OCI-M1 (cell line): ENCODE measurements at regions not wholly inside any gene's neighbourhood (a gene's known extent, or its start where the extent isn't known, plus 50 kb on each side); places are given as distances from the start of the nearest gene placed in this dataset.

ENCODE experiments used
- DNase-seq: peaks from one replicate; lab custom pipeline; 2025; lab: John Stamatoyannopoulos, UW

DNA sequence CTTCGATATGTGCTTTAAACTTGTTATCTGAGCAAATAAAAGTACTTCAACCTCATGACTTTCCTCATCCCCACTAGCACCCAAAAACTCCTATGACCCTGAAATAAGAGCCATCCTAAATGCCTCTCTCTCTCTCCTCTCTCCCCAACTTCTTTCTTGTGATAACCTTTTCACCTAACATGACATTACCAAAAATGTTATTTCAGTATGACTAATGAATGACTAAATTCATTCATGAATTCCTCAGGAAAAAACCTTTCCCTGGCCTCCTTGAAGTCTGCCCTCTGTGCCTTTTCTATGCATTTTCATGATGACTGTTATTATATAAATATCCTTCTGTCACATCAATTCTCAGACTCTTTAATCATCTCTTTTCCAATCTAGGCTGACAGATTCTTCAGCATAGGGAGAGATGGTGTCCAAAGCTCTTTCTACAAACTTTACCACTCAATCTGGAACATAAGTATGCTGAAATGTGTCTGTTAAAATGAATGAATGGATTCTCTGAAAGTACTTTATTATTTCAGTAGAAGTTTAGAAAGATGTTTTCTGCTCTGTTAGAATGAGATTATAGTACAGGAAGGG is 114.3 kb upstream of the GGTLC1 start:
- DNase-seq = no peak

GRCh38 chr20:24102290-24102689 is 113.7 kb upstream of the GGTLC1 start:
- peak; percentile 20 for DNase-seq

- peak; percentile 64 for DNase-seq
These were observed 111.9 kb upstream of the GGTLC1 start for GRCh38 chr20:24100370-24101011.

- no peak for DNase-seq
These were observed 110.3 kb upstream of the GGTLC1 start for GRCh38 chr20:24098886-24099285.

DNA sequence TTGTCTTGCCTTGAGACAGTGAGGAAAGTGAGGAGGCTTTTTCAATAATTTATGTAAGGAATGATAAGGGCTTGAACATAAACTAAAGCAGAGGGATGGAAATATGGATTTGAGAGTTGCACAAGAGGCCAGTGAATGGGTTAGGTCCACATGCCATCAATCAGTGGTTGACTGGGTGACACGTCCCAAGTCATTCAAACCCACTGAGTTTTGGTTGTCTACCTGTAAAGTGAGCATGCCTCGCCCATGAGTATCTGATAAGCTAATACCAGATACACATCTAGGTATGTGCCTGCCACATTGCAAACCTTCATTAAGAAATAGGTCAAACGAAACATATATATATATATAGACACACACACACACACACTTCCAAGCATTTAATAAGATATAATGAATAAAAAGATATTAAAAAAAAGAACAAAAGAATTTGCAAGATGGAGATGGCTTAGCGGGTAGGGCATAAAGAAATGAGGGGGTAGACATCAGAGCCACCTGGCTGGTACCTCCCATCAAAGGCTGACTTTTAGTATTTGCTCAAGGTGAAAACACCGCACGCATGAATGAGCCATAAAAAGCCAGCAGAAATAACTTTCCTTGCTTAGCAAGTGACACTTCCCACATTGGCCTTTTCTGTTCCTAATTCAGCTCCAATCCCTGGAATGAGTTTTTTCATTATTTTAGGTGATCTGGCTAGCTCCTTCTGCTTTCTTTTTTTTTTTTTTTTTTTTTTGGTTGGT is 109.1 kb upstream of the GGTLC1 start:
- no peak for DNase-seq

- DNase-seq = no peak
These were observed 108.4 kb upstream of the GGTLC1 start for GRCh38 chr20:24096864-24097450.

DNA sequence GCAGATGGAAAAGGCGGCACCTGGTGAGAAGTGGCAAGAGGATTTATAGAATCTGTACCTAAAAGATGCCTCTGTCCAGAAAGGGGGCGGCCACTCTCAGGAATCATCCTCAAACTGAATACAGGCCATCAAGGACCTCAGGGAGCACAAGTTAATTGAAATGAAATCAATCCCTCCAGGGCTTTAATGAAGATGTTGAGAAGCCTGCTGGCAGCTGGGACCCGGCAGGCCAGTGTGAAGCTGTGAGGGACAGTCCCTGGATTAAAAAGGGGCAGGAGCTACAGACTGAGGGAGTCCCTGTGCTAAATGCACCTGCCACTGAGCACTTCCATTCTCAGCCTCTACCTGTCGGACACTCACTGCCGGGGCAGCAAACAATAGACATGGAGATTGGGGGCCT is 107.7 kb upstream of the GGTLC1 start:
- no peak for DNase-seq

- DNase-seq = no peak
These were observed 107.2 kb upstream of the GGTLC1 start for GRCh38 chr20:24095756-24096155.

DNA sequence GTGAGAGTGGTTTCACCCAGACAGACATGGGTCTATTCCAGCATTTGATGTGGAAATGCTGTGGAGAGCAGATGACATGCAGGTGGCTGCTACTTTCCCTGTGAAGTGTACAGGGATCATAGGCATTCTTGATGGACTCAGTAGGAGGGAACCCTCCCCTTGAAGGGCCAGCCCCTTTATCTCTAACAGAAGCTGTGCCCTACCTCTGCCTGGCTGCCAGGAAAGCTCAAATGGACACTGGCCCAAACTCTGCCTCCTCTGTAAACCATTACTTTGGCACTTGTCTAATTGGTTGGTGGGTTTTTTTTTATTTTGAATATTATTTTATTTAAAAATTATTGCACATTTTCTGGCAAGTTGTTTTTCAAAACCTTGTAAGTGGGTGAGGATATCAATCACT is 106.7 kb upstream of the GGTLC1 start:
- no peak for DNase-seq

- no peak for DNase-seq
These were observed 101.0 kb upstream of the GGTLC1 start for GRCh38 chr20:24089576-24089975.

DNA sequence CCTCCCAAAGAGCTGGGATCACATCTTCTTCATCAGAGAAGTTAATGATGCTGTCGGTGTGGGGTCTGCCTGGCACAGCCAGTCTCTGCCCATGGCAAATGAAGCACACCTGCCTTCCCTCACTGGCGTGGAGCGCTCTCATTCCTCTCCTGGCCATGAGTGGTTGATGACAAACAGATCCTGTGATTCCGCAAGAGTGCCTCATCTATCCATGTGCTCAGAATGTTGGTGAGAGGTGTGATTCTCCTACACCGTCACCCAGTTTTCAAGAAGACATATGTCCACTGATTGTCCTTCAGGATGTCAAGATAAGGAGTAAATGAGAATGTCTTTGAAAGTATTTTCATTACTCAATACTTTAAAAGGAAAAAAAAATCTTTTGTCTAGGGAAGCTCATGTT is 97.5 kb upstream of the GGTLC1 start:
- DNase-seq = no peak

DNA sequence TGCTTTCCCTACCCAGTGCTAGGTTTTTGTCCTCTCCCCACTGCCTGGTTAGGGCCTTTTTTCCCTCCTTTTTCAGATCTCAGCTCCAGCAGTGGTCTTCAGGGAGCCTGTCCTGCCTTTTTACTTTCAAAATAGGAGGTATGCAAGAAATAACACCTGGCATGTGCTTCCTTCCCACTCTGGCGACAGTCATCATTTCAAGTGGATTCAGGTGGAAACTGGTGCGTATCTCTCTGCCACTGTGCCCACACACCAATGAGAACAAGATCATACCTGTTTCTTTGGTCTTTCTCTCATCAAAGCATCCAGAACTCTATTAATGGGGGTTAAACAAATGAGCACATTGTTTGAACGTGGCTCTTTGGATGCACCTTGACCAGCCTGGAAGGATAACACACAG is 95.7 kb upstream of the GGTLC1 start:
- no peak for DNase-seq

- DNase-seq = no peak
These were observed 92.5 kb upstream of the GGTLC1 start for GRCh38 chr20:24081077-24081476.

DNA sequence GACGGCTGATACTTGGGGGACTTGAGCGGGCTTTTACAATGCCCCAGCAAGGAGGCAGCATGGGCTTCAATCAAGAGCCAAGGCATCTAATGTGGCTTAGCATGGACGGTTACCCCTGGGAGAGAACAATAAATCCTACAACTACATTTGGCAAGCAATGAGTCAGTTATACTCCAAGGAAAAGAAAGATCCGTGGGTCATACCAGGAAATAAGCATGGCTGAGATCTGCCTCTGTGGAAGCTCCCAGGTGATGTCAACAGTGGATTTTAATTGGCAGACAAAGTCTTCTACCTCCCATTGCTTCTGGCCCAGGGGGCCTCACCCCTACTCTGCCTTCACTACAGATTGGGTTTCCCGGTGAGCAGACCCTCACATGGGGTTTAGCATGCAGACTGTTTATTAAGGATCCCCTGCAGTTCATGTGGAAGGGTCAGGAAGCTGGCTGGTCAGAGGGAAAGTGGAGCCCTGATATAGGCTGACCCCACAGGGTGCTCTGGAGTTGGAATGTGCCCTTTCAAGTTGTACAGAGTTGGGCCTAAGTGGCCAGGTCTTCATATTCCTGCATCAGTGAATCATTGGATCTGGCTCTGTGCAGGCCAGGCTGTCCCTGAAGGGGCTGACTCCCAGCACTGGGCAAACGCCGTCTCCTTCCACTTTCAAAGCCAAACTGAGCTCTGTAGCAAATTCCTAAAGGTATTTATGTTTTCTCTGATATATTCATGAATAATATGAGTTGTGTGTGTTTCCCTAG is 91.3 kb upstream of the GGTLC1 start:
- DNase-seq = no peak

- no peak for DNase-seq
These were observed 88.6 kb upstream of the GGTLC1 start for GRCh38 chr20:24077145-24077544.

- no peak for DNase-seq
These were observed 82.1 kb upstream of the GGTLC1 start for GRCh38 chr20:24070679-24071078.

GRCh38 chr20:24066076-24066700 is 77.6 kb upstream of the GGTLC1 start:
- DNase-seq = peak; percentile 52

DNA sequence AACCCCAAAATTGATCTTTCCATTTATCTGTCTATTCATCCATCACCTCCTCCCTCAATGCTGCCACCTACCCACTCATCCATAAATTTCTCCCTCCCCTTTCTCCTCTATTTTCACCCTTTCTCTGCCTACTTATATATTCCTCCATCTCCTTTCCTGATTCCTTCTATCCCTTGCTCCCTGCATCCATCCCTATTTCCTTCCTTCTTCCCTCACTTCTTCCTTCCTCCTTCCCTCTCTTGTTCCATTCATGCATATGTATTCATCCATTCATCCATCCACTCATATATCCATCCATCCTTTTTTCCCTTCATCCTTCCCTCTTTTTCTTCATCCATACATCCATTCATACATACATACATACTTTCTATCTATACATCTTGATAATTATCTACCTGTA is 76.3 kb upstream of the GGTLC1 start:
- no peak for DNase-seq

DNA sequence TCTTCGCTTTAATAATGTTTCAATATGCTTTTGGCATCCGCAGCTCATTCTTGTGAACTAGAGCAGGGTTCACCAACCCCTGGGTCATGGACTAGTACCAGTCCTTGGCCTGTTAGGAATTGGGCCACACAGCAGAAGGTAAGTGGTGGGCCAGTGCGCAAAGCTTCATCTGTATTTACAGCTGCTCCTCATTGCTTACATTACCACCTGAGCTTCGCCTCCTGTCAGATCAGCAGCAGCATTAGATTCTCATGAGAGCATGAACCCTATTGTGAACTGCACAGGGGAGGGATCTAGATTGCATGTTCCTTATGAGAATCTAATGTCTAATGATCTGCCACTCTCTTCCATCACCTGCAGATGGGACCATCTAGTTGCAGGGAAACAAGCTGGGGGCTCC is 75.5 kb upstream of the GGTLC1 start:
- DNase-seq = no peak

DNA sequence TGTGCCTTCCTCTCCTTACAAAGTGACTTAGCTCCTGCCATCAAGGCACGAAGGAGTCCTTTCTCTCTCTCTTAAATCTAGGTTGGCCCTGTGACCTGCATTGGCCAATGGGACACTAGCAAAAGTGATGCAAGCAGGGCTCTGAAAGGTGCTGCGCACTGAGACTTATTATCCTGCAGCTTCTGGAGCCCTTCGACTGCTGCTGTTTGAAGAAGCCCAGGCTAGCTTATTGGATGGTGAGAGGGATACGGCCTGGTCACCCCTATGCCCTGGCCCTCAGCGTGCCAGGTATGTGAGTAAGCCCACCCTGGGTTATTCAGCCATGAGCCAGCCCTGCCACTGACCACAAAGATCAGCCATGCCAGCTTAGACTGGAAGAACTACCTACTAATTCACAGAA is 74.5 kb upstream of the GGTLC1 start:
- DNase-seq = no peak

DNA sequence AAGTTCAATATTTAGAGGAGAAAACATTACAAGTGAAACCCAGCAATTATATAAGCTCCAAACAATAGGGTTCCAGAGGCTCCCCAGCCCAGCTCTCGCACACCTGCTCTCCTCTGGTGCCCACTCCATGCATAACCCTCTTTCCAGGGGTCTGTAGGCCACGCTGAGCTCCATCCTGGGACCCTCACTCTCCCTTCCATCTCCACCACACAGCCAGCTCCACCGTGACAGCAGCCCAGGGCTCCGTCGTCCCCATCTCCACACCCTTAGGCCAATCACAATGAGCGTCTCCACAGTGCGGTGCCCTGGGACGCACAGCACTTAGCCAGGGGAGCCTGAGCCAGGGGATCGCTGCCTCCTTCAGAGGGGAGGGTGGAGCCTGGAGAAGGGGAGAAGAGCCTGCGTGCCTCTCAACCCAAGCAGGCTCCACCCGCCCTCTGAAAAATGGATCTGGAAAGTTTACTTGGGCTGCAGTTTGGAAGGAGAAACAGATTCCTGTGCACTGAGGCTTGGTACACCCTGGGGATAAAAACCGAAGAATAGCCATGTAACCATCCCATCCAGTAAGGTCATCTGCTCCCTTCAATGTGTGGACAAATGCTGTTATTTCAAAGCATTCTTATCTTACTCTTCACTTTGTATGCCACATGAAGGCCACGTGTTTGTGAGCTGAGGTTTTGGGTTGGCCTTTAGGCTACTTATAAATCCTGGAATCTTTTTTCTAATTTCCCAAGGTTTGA is 72.4 kb upstream of the GGTLC1 start:
- DNase-seq = no peak
